ENCODE measurements at regions not wholly inside any gene's neighbourhood (a gene's known extent, or its start where the extent isn't known, plus 50 kb on each side); places are given as distances from the start of the nearest gene placed in this dataset.

GRCh38 chr18:46294318-46294717 is 190.1 kb downstream of the HAUS1 start:
- DNase-seq (ENCODE audit: low read depth in 2 of 2) = no peak

GRCh38 chr18:46294751-46295150 is 190.6 kb downstream of the HAUS1 start:
- DNase-seq (ENCODE audit: low read depth in 2 of 2) = no peak

- DNase-seq (ENCODE audit: low read depth in 2 of 2) = no peak
These were observed 191.2 kb downstream of the HAUS1 start for GRCh38 chr18:46295416-46295815.

- no peak for DNase-seq (ENCODE audit: low read depth in 2 of 2)
These were observed 192.5 kb downstream of the HAUS1 start for GRCh38 chr18:46296656-46297055.

GRCh38 chr18:46297124-46297523 is 192.9 kb downstream of the HAUS1 start:
- DNase-seq (ENCODE audit: low read depth in 2 of 2) = no peak

- DNase-seq (ENCODE audit: low read depth in 2 of 2) = no peak
These were observed 193.4 kb downstream of the HAUS1 start for GRCh38 chr18:46297621-46298020.

GRCh38 chr18:46298511-46298910 is 194.3 kb downstream of the HAUS1 start:
- no peak for DNase-seq (ENCODE audit: low read depth in 2 of 2)

GRCh38 chr18:46299465-46300008 is 195.4 kb downstream of the HAUS1 start:
- no peak for DNase-seq (ENCODE audit: low read depth in 2 of 2)

GRCh38 chr18:46301081-46301480 is 196.9 kb downstream of the HAUS1 start:
- no peak for DNase-seq (ENCODE audit: low read depth in 2 of 2)

- no peak for DNase-seq (ENCODE audit: low read depth in 2 of 2)
These were observed 197.4 kb downstream of the HAUS1 start for GRCh38 chr18:46301571-46301970.

- no peak for DNase-seq (ENCODE audit: low read depth in 2 of 2)
These were observed 198.6 kb downstream of the HAUS1 start for GRCh38 chr18:46302528-46303485.

- no peak for DNase-seq (ENCODE audit: low read depth in 2 of 2)
These were observed 206.1 kb downstream of the HAUS1 start for GRCh38 chr18:46310258-46310657.

GRCh38 chr18:46310675-46311345 is 206.6 kb downstream of the HAUS1 start:
- DNase-seq (ENCODE audit: low read depth in 2 of 2) = no peak

GRCh38 chr18:46311491-46311890 is 207.3 kb downstream of the HAUS1 start:
- no peak for DNase-seq (ENCODE audit: low read depth in 2 of 2)

GRCh38 chr18:46312221-46312620 is 208.0 kb downstream of the HAUS1 start:
- DNase-seq (ENCODE audit: low read depth in 2 of 2) = no peak

- DNase-seq (ENCODE audit: low read depth in 2 of 2) = no peak
These were observed 209.3 kb downstream of the HAUS1 start for GRCh38 chr18:46313521-46313920.

GRCh38 chr18:46314011-46314410 is 209.8 kb downstream of the HAUS1 start:
- no peak for DNase-seq (ENCODE audit: low read depth in 2 of 2)

- no peak for DNase-seq (ENCODE audit: low read depth in 2 of 2)
These were observed 211.0 kb downstream of the HAUS1 start for GRCh38 chr18:46315161-46315560.

- DNase-seq (ENCODE audit: low read depth in 2 of 2) = no peak
These were observed 214.2 kb downstream of the HAUS1 start for GRCh38 chr18:46318356-46318755.

- no peak for DNase-seq (ENCODE audit: low read depth in 2 of 2)
These were observed 215.6 kb downstream of the HAUS1 start for GRCh38 chr18:46319783-46320182.

GRCh38 chr18:46320297-46320696 is 216.1 kb downstream of the HAUS1 start:
- no peak for DNase-seq (ENCODE audit: low read depth in 2 of 2)

- DNase-seq (ENCODE audit: low read depth in 2 of 2) = peak; percentile 61 to 75
These were observed 216.9 kb downstream of the HAUS1 start for GRCh38 chr18:46320928-46321711.
